K562 (cell line): ENCODE measurements at regions not wholly inside any gene's neighbourhood (a gene's known extent, or its start where the extent isn't known, plus 50 kb on each side); places are given as distances from the start of the nearest gene placed in this dataset.

Experiments used
- ATF7 ChIP-seq: fragments of 450-650 bp; IDR thresholded peaks from 2 replicates; pipeline ENCODE4 v1.7.1; 2014; ENCODE audit warnings: mild to moderate bottlenecking, moderate library complexity
- CBFA2T2 ChIP-seq: fragments of 450-650 bp; conservative IDR thresholded peaks from 2 replicates; pipeline ENCODE4 v1.6.1; 2017; ENCODE audit warnings: mild to moderate bottlenecking
- CCAR2 ChIP-seq: fragments of 200-400 bp; formaldehyde crosslinking; IDR thresholded peaks from 2 replicates; pipeline ENCODE4 v1.6.1; 2017; ENCODE audit warnings: mild to moderate bottlenecking, low read depth, low read length
- CEBPG ChIP-seq, 3 experiments: fragments of 200-800 bp in 1 of 3; sonication (Bioruptor generic) in 1 of 3; sonication (generic) in 1 of 3; formaldehyde crosslinking in 1 of 3; IDR thresholded peaks in 2 of 3; conservative IDR thresholded peaks in 1 of 3; 2 replicates each; pipeline versions ENCODE4 v1.6.1 to v1.8.0; 2016 to 2022; ENCODE audit warnings: missing compliant biosample characterization in 2 of 3, missing genetic modification characterization in 2 of 3, mild to moderate bottlenecking in 1 of 3, missing genetic modification reagents in 1 of 3
- DEAF1 ChIP-seq: fragments of 450-650 bp; formaldehyde crosslinking; IDR thresholded peaks from 2 replicates; pipeline ENCODE4 v1.4.0; 2020; ENCODE audit warnings: mild to moderate bottlenecking, moderate library complexity
- LEF1 ChIP-seq: fragments of 450-650 bp; IDR thresholded peaks from 2 replicates; pipeline ENCODE4 v1.6.1; 2016; ENCODE audit warnings: mild to moderate bottlenecking
- MTA1 ChIP-seq: fragments of 450-650 bp; IDR thresholded peaks from 2 replicates; pipeline ENCODE4 v1.6.1; 2017; ENCODE audit warnings: borderline replicate concordance
- MTA3 ChIP-seq: fragments of 450-650 bp; formaldehyde crosslinking; IDR thresholded peaks from 2 replicates; pipeline ENCODE4 v1.6.1; 2017; ENCODE audit warnings: mild to moderate bottlenecking, borderline replicate concordance
- POLR3G ChIP-seq: IDR thresholded peaks from 2 replicates; pipeline ENCODE4 v1.6.1; 2011; ENCODE audit not compliant: insufficient read length, insufficient replicate concordance; ENCODE audit errors: extremely low read depth
- RCOR1 ChIP-seq, 2 experiments: IDR thresholded peaks; 2 replicates each; pipeline ENCODE4 v1.6.1; 2012; ENCODE audit warnings: low read depth in 2 of 2, low read length in 2 of 2, borderline replicate concordance in 1 of 2, improper control_type of control experiment in 1 of 2
- RNF219 ChIP-seq: fragments of 250-450 bp; sonication (Bioruptor Pico); IDR thresholded peaks from 2 replicates; pipeline ENCODE4 v1.5.0; 2022; ENCODE audit warnings: mild to moderate bottlenecking
- SPI1 ChIP-seq: IDR thresholded peaks from 2 replicates; pipeline ENCODE4 v1.6.1; 2011; ENCODE audit warnings: low read depth, low read length, control low read depth, borderline replicate concordance
- SUPT5H ChIP-seq: fragments of 450-650 bp; IDR thresholded peaks from 2 replicates; pipeline ENCODE4 v1.6.1; 2016
- ZBTB7A ChIP-seq: IDR thresholded peaks from 2 replicates; pipeline ENCODE4 v1.6.1; 2011; ENCODE audit warnings: low read depth, mild to moderate bottlenecking, low read length, moderate library complexity, borderline replicate concordance; ENCODE audit not compliant: control insufficient read depth
- ZNF146 ChIP-seq: IDR thresholded peaks from one replicate; pipeline ENCODE4 v1.6.1; 2018; ENCODE audit warnings: missing compliant biosample characterization; ENCODE audit not compliant: unreplicated experiment
- ZNF384 ChIP-seq: IDR thresholded peaks from 2 replicates; pipeline ENCODE4 v1.6.1; 2012; ENCODE audit warnings: low read depth, low read length, improper control_type of control experiment
- ZNF586 ChIP-seq: fragments of 450-650 bp; formaldehyde crosslinking; conservative IDR thresholded peaks from 2 replicates; pipeline ENCODE4 v1.4.0; 2020; ENCODE audit warnings: mild to moderate bottlenecking, moderate library complexity
- TF ChIP-seq, protein P1 (sequence below): sonication (generic); formaldehyde crosslinking; IDR thresholded peaks from 2 replicates; pipeline ENCODE4 v1.4.0; 2020; ENCODE audit warnings: mild to moderate bottlenecking, missing genetic modification reagents
- TF ChIP-seq, protein P2 (sequence below), 3 experiments: IDR thresholded peaks in 2 of 3; conservative IDR thresholded peaks in 1 of 3; 2 replicates each; pipeline ENCODE4 v1.5.1; 2011 to 2012; ENCODE audit warnings: low read length in 3 of 3, mild to moderate bottlenecking in 3 of 3, control low read depth in 2 of 3, improper control_type of control experiment in 1 of 3, inconsistent platforms in 1 of 3, low read depth in 1 of 3, mixed read lengths in 1 of 3, moderate library complexity in 1 of 3; ENCODE audit not compliant: insufficient read depth in 2 of 3

- TF ChIP-seq, protein P1, sequence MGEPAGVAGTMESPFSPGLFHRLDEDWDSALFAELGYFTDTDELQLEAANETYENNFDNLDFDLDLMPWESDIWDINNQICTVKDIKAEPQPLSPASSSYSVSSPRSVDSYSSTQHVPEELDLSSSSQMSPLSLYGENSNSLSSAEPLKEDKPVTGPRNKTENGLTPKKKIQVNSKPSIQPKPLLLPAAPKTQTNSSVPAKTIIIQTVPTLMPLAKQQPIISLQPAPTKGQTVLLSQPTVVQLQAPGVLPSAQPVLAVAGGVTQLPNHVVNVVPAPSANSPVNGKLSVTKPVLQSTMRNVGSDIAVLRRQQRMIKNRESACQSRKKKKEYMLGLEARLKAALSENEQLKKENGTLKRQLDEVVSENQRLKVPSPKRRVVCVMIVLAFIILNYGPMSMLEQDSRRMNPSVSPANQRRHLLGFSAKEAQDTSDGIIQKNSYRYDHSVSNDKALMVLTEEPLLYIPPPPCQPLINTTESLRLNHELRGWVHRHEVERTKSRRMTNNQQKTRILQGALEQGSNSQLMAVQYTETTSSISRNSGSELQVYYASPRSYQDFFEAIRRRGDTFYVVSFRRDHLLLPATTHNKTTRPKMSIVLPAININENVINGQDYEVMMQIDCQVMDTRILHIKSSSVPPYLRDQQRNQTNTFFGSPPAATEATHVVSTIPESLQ (CRISPR knock-in tag): no peak
- TF ChIP-seq ZNF384 (no peak), DEAF1 (CRISPR knock-in tag) (no peak), CEBPG (CRISPR knock-in tag; IDR thresholded peaks at IDR 0.05) (peak; percentile 24; the same call in 1 of the 2 replicates), CEBPG (tag; conservative IDR thresholded peaks at IDR 0.05 in 1 of 2, IDR thresholded peaks at IDR 0.05 in 1 of 2) (no peak; a peak in 1 of 4 replicates), ZNF146 (CRISPR knock-in tag) (no peak), MTA3 (no peak), SPI1 (no peak), CCAR2 (no peak), ZNF586 (CRISPR knock-in tag) (no peak), CBFA2T2 (peak; percentile 14; the same call in 1 of the 2 replicates), SUPT5H (no peak), POLR3G (no peak), ZBTB7A (no peak), RNF219 (no peak), LEF1 (no peak), MTA1 (no peak), ATF7 (0 out of 2 replicates have a peak, but pooled peaks have one; percentile 33), RCOR1 (IDR thresholded peaks at IDR 0.05; ENCODE audit: borderline replicate concordance in 1 of 2, low read depth in 2 of 2, low read length in 2 of 2) (no peak)
- TF ChIP-seq, protein P2, sequence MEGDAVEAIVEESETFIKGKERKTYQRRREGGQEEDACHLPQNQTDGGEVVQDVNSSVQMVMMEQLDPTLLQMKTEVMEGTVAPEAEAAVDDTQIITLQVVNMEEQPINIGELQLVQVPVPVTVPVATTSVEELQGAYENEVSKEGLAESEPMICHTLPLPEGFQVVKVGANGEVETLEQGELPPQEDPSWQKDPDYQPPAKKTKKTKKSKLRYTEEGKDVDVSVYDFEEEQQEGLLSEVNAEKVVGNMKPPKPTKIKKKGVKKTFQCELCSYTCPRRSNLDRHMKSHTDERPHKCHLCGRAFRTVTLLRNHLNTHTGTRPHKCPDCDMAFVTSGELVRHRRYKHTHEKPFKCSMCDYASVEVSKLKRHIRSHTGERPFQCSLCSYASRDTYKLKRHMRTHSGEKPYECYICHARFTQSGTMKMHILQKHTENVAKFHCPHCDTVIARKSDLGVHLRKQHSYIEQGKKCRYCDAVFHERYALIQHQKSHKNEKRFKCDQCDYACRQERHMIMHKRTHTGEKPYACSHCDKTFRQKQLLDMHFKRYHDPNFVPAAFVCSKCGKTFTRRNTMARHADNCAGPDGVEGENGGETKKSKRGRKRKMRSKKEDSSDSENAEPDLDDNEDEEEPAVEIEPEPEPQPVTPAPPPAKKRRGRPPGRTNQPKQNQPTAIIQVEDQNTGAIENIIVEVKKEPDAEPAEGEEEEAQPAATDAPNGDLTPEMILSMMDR (IDR thresholded peaks at IDR 0.05 in 2 of 3, conservative IDR thresholded peaks at IDR 0.05 in 1 of 3; ENCODE audit: insufficient read depth in 2 of 3, low read depth in 1 of 3, low read length in 3 of 3): no peak
These were observed 70.6 kb upstream of the SPON1 start (continued) for GRCh38 chr11:13891911-13892310.
